ENCODE measurements at regions not wholly inside any gene's neighbourhood (a gene's known extent, or its start where the extent isn't known, plus 50 kb on each side); places are given as distances from the start of the nearest gene placed in this dataset.

- DNase-seq (ENCODE audit: low spot score) (no peak), ATAC-seq (ENCODE audit: low read depth) (no peak)
- TF ChIP-seq CTCF (IDR thresholded peaks at IDR 0.05; ENCODE audit: poor library complexity, severe bottlenecking): no peak
- H3K4me3 ChIP-seq (ENCODE audit: severe bottlenecking): no peak overlapping the region
- H3K4me1 ChIP-seq (ENCODE audit: insufficient read depth, poor library complexity, severe bottlenecking): peaks cover 12% of the 10 kb centered on the region
- H3K9me3 ChIP-seq (ENCODE audit: severe bottlenecking): no peaks in the 10 kb centered on the region
- H3K27me3 ChIP-seq (ENCODE audit: insufficient read depth, poor library complexity, severe bottlenecking): no peaks in the 10 kb centered on the region
- no peaks in the 10 kb centered on the region for H3K36me3 ChIP-seq (ENCODE audit: low read depth)
- no peak overlapping the region for H3K27ac ChIP-seq (ENCODE audit: poor library complexity, severe bottlenecking)
These were observed 189.7 kb downstream of the BCAT1 start for GRCh38 chr12:24759155-24759554.

GRCh38 chr12:24756479-24757024 lies 192.3 kb downstream of the BCAT1 start:
- Histone ChIP-seq H3K4me1 (ENCODE audit: insufficient read depth, poor library complexity, severe bottlenecking) (peaks cover 12% of the 10 kb centered on the region), H3K27me3 (ENCODE audit: insufficient read depth, poor library complexity, severe bottlenecking) (no peaks in the 10 kb centered on the region), H3K27ac (ENCODE audit: poor library complexity, severe bottlenecking) (no peak overlapping the region), H3K9me3 (ENCODE audit: severe bottlenecking) (no peaks in the 10 kb centered on the region), H3K4me3 (ENCODE audit: severe bottlenecking) (no peak overlapping the region), H3K36me3 (ENCODE audit: low read depth) (no peaks in the 10 kb centered on the region)
- TF ChIP-seq CTCF (IDR thresholded peaks at IDR 0.05; ENCODE audit: poor library complexity, severe bottlenecking): no peak
- DNase-seq (ENCODE audit: low spot score) (no peak), ATAC-seq (ENCODE audit: low read depth) (no peak)

GRCh38 chr12:24754690-24755638 lies 193.9 kb downstream of the BCAT1 start:
- H3K36me3 ChIP-seq (ENCODE audit: low read depth): no peaks in the 10 kb centered on the region
- ATAC-seq (ENCODE audit: low read depth) (peak; percentile 98), DNase-seq (ENCODE audit: low spot score) (peak; percentile 30)
- peak overlapping the region; percentile 56 for H3K27ac ChIP-seq (ENCODE audit: poor library complexity, severe bottlenecking)
- no peak for TF ChIP-seq CTCF (IDR thresholded peaks at IDR 0.05; ENCODE audit: poor library complexity, severe bottlenecking)
- no peak overlapping the region for H3K4me3 ChIP-seq (ENCODE audit: severe bottlenecking)
- no peaks in the 10 kb centered on the region for H3K9me3 ChIP-seq (ENCODE audit: severe bottlenecking)
- H3K27me3 ChIP-seq (ENCODE audit: insufficient read depth, poor library complexity, severe bottlenecking): no peaks in the 10 kb centered on the region
- peaks cover 12% of the 10 kb centered on the region for H3K4me1 ChIP-seq (ENCODE audit: insufficient read depth, poor library complexity, severe bottlenecking)

- Histone ChIP-seq H3K4me1 (ENCODE audit: insufficient read depth, poor library complexity, severe bottlenecking) (peaks cover 12% of the 10 kb centered on the region), H3K9me3 (ENCODE audit: severe bottlenecking) (no peaks in the 10 kb centered on the region), H3K36me3 (ENCODE audit: low read depth) (no peaks in the 10 kb centered on the region), H3K27ac (ENCODE audit: poor library complexity, severe bottlenecking) (no peak overlapping the region), H3K27me3 (ENCODE audit: insufficient read depth, poor library complexity, severe bottlenecking) (no peaks in the 10 kb centered on the region), H3K4me3 (ENCODE audit: severe bottlenecking) (no peak overlapping the region)
- no peak for TF ChIP-seq CTCF (IDR thresholded peaks at IDR 0.05; ENCODE audit: poor library complexity, severe bottlenecking)
- ATAC-seq (ENCODE audit: low read depth) (no peak), DNase-seq (ENCODE audit: low spot score) (no peak)
These were observed 196.0 kb downstream of the BCAT1 start for GRCh38 chr12:24752763-24753462.

All from RWPE2 (cell line).